Esophagus muscularis mucosa (tissue), 4 donors: ENCODE measurements at regions not wholly inside any gene's neighbourhood (a gene's known extent, or its start where the extent isn't known, plus 50 kb on each side); places are given as distances from the start of the nearest gene placed in this dataset.

Experiments used
- DNase-seq: peaks from one replicate; pipeline ENCODE4 v3.0.0-alpha.2; 2017; ENCODE audit errors: extremely low spot score
- H3K27ac ChIP-seq, 4 donors: fragments of 200-600 bp; sonication (generic); replicated peaks in 1 of 4; 1 replicate in 3 of 4; 2 replicates in 1 of 4; pipeline ENCODE4 v1.5.1; 2016 to 2019; ENCODE audit warnings: mild to moderate bottlenecking in 1 of 4
- H3K27me3 ChIP-seq, 4 donors: fragments of 200-600 bp; sonication (generic); one replicate each; pipeline versions ENCODE4 v1.5.1 to v1.6.0; 2016 to 2019
- H3K36me3 ChIP-seq, 4 donors: fragments of 200-600 bp; sonication (generic); one replicate each; pipeline ENCODE4 v1.5.1; 2016 to 2019
- H3K4me1 ChIP-seq, 4 donors: fragments of 200-600 bp; sonication (generic); one replicate each; pipeline ENCODE4 v1.5.1; 2016 to 2019
- H3K4me3 ChIP-seq, 4 donors: fragments of 200-600 bp; sonication (generic); 1 replicate in 2 of 4; 2 replicates in 2 of 4; pipeline ENCODE4 v1.5.1; 2016 to 2019; ENCODE audit warnings: mild to moderate bottlenecking in 4 of 4, moderate library complexity in 1 of 4
- H3K9me3 ChIP-seq, 4 donors: fragments of 200-600 bp; sonication (generic); 1 replicate in 3 of 4; 2 replicates in 1 of 4; pipeline ENCODE4 v1.5.1; 2016 to 2019
- CTCF ChIP-seq, 3 experiments: fragments of 200-600 bp in 2 of 3; fragments of 450-650 bp in 1 of 3; sonication (generic) in 2 of 3; IDR thresholded peaks; one replicate each; pipeline ENCODE4 v1.5.1; 2017 to 2019; ENCODE audit warnings: antibody characterized with exemption in 3 of 3, mild to moderate bottlenecking in 2 of 3, moderate library complexity in 1 of 3
- EP300 ChIP-seq: sonication (generic); formaldehyde crosslinking; IDR thresholded peaks from one replicate; pipeline ENCODE4 v1.6.1; 2017; ENCODE audit warnings: antibody characterized with exemption
- POLR2A ChIP-seq: fragments of 450-650 bp; IDR thresholded peaks from one replicate; pipeline ENCODE4 v1.6.1; 2017; ENCODE audit warnings: antibody characterized with exemption, moderate library complexity, mild to moderate bottlenecking, low read depth
- POLR2AphosphoS5 ChIP-seq, 2 donors: sonication (generic); formaldehyde crosslinking; IDR thresholded peaks; one replicate each; pipeline ENCODE4 v1.6.1; 2017; ENCODE audit warnings: antibody characterized with exemption in 2 of 2
- WGBS: methylation state at CpG from one replicate; pipeline ENCODE4 v1.1.5; 2018; 5-methylcytosine and 5-hydroxymethylcytosine counted together
- intact Hi-C: fragments of 100-400 bp; cut with DNase I; formaldehyde crosslinking; loops from one replicate; pipeline ENCODE4 v1.15.1; 2023

- WGBS = 100% methylated on average over 1 of the region's 1 CpG
- intact Hi-C loops = no loop called here
- Histone ChIP-seq H3K27ac (no peak overlapping the region), H3K27me3 (no peaks in the 10 kb centered on the region), H3K4me1 (no peaks in the 10 kb centered on the region), H3K4me3 (no peak overlapping the region), H3K9me3 (no peaks in the 10 kb centered on the region), H3K36me3 (no peaks in the 10 kb centered on the region)
- TF ChIP-seq CTCF (IDR thresholded peaks at IDR 0.05) (no peak), POLR2A (no peak), EP300 (no peak), POLR2AphosphoS5 (IDR thresholded peaks at IDR 0.05) (no peak)
- DNase-seq = no peak
Measured at GRCh38 chr2:196426122-196426521, 213.4 kb upstream of the CCDC150 start.

- H3K27me3 ChIP-seq = no peaks in the 10 kb centered on the region
- no peaks in the 10 kb centered on the region for H3K4me1 ChIP-seq
- no peaks in the 10 kb centered on the region for H3K9me3 ChIP-seq
- TF ChIP-seq EP300 = no peak
- no peak for TF ChIP-seq POLR2AphosphoS5 (IDR thresholded peaks at IDR 0.05)
- TF ChIP-seq POLR2A = no peak
- TF ChIP-seq CTCF (IDR thresholded peaks at IDR 0.05) = no peak
- intact Hi-C loops = no loop called here
- WGBS = 38% methylated on average over 2 of the region's 2 CpGs
- no peak overlapping the region for H3K27ac ChIP-seq
- no peak for DNase-seq
- H3K36me3 ChIP-seq = no peaks in the 10 kb centered on the region
- H3K4me3 ChIP-seq = no peak overlapping the region
Measured at GRCh38 chr2:196427986-196428634, 211.4 kb upstream of the CCDC150 start.

- TF ChIP-seq CTCF (IDR thresholded peaks at IDR 0.05) = no peak
- TF ChIP-seq POLR2AphosphoS5 (IDR thresholded peaks at IDR 0.05) = no peak
- TF ChIP-seq POLR2A = no peak
- TF ChIP-seq EP300 = no peak
- no peak overlapping the region for H3K4me3 ChIP-seq
- H3K4me1 ChIP-seq = peaks cover 0 to 13% (median 11%) of the 10 kb centered on the region in 4 donors
- H3K36me3 ChIP-seq = no peaks in the 10 kb centered on the region
- 72% methylated on average over 2 of the region's 2 CpGs for WGBS
- no peak overlapping the region for H3K27ac ChIP-seq
- DNase-seq = no peak
- no peaks in the 10 kb centered on the region for H3K9me3 ChIP-seq
- H3K27me3 ChIP-seq = no peaks in the 10 kb centered on the region
- intact Hi-C loops = no loop called here
Measured at GRCh38 chr2:196431076-196431475, 208.4 kb upstream of the CCDC150 start.

- intact Hi-C loops = no loop called here
- Histone ChIP-seq H3K36me3 (no peaks in the 10 kb centered on the region), H3K4me1 (peaks cover 0 to 13% (median 11%) of the 10 kb centered on the region in 4 donors), H3K27ac (no peak overlapping the region), H3K4me3 (no peak overlapping the region), H3K27me3 (no peaks in the 10 kb centered on the region), H3K9me3 (no peaks in the 10 kb centered on the region)
- WGBS = 73% methylated on average over 4 of the region's 4 CpGs
- TF ChIP-seq POLR2AphosphoS5 (IDR thresholded peaks at IDR 0.05) (no peak), EP300 (no peak), POLR2A (no peak), CTCF (IDR thresholded peaks at IDR 0.05) (no peak)
- no peak for DNase-seq
Measured at GRCh38 chr2:196431957-196432356, 207.6 kb upstream of the CCDC150 start.

- intact Hi-C loops = no loop called here
- no peaks in the 10 kb centered on the region for H3K9me3 ChIP-seq
- TF ChIP-seq EP300 (no peak), POLR2A (no peak), POLR2AphosphoS5 (IDR thresholded peaks at IDR 0.05) (no peak), CTCF (IDR thresholded peaks at IDR 0.05) (no peak)
- peaks cover 0 to 13% (median 11%) of the 10 kb centered on the region in 4 donors for H3K4me1 ChIP-seq
- no peak overlapping the region for H3K27ac ChIP-seq
- no peaks in the 10 kb centered on the region for H3K27me3 ChIP-seq
- WGBS = 94% methylated on average over 6 of the region's 13 CpGs
- no peaks in the 10 kb centered on the region for H3K36me3 ChIP-seq
- no peak overlapping the region for H3K4me3 ChIP-seq
- no peak for DNase-seq
Measured at GRCh38 chr2:196433116-196433515, 206.4 kb upstream of the CCDC150 start.
